ENCODE measurements at regions not wholly inside any gene's neighbourhood (a gene's known extent, or its start where the extent isn't known, plus 50 kb on each side); places are given as distances from the start of the nearest gene placed in this dataset.

DNA sequence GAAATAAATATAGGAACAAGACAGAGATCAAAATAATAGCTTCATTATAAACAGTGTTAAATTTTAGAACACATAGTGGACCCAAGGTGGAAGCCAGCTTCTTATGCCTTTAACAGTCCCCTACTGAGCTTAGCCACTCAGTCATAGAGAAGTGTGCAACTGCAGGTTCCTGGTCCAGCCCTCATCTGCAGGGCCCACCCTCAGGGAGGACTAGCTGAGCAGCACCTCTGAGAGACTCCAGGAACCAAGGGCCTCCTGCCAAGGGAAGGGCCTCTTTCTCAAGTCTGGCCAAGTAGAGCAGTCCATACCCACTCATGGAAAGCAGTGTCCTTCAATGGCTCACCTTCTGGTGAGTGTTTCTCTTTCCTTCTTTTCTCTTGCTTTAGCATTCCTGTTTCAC, 173.7 kb upstream of the PRPS1L1 start:
- no peak for DNase-seq (ENCODE audit: low spot score)

DNA sequence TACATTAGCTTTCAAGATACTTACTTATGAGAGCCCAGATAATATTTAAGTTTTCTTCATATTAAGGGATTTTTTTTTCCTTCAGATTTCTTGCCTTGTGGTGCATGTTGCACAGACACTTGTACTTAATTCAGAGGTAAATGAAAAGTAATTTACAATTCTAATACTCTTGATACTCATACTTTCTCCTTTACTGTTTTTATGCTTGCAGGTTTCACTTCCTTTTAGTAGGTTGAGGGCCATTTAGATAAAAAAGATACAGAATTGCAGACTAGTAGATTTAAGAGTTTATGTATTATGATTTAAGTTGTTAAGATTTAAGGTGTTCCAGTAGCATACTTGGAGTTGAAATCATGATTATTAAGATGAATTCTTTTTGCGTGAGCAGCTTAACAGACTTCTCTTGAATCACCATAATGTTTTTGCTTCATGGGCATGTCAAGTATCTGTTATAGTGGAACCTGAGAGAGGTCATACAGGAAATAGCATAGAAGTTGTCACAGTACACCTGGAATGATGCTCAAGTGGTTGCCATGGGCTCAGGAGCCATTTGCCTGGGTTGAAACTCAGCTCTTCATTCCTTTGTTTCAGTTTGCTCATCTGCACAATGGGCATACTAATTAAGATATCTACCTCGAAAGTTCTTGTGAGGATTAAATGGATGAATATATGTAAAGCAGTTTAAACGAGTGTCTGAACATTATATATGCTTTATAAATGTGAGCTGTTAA, 174.8 kb upstream of the PRPS1L1 start:
- DNase-seq (ENCODE audit: low spot score) = no peak

DNA sequence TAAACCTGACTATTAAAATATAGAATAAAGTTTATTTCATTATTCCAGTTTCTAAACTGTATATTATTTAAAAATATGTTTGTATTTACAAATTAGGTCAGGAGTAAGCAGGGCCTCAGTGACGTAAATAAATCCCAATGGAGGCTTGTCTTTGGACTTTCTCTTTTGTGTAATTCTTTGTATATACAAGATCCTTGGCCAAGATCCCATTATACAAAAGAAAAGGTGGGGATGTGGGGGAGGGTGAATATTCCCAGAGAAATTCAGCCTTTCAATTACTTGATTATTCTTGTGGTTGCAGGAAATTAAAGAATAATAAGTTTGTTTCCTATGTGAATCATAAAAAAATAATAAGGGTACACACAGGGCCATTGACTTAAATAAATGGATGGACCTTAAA, 178.7 kb upstream of the PRPS1L1 start:
- no peak for DNase-seq (ENCODE audit: low spot score)

- DNase-seq (ENCODE audit: low spot score) = no peak
Measured at GRCh38 chr7:18208921-18209320, 181.3 kb upstream of the PRPS1L1 start.

- no peak for DNase-seq (ENCODE audit: low spot score)
Measured at GRCh38 chr7:18210377-18210776, 182.7 kb upstream of the PRPS1L1 start.

GRCh38 chr7:18210788-18211187, 183.1 kb upstream of the PRPS1L1 start:
- DNase-seq (ENCODE audit: low spot score) = no peak

GRCh38 chr7:18212308-18212707, 184.7 kb upstream of the PRPS1L1 start:
- no peak for DNase-seq (ENCODE audit: low spot score)

GRCh38 chr7:18212758-18213157, 185.1 kb upstream of the PRPS1L1 start:
- DNase-seq (ENCODE audit: low spot score) = no peak

- no peak for DNase-seq (ENCODE audit: low spot score)
Measured at GRCh38 chr7:18213652-18214051, 186.0 kb upstream of the PRPS1L1 start.

DNA sequence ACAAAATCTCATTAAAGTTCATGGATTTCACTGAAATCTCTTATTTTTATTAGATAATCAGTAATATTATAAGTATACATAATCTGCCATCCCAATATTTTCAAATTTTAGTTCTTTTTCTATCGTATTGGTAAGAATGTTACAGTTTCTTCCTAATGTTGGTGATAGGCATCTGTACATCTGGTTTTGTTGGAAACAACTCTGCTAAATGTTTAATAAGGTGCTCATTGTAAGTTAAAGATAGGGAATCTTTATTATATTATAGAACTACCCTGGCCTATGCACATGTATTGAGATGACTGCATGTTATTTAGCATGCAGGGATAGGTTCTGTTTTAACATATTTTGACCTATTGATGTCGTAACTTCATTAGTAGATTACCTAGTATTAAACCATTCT, 188.6 kb upstream of the PRPS1L1 start:
- DNase-seq (ENCODE audit: low spot score) = no peak

DNA sequence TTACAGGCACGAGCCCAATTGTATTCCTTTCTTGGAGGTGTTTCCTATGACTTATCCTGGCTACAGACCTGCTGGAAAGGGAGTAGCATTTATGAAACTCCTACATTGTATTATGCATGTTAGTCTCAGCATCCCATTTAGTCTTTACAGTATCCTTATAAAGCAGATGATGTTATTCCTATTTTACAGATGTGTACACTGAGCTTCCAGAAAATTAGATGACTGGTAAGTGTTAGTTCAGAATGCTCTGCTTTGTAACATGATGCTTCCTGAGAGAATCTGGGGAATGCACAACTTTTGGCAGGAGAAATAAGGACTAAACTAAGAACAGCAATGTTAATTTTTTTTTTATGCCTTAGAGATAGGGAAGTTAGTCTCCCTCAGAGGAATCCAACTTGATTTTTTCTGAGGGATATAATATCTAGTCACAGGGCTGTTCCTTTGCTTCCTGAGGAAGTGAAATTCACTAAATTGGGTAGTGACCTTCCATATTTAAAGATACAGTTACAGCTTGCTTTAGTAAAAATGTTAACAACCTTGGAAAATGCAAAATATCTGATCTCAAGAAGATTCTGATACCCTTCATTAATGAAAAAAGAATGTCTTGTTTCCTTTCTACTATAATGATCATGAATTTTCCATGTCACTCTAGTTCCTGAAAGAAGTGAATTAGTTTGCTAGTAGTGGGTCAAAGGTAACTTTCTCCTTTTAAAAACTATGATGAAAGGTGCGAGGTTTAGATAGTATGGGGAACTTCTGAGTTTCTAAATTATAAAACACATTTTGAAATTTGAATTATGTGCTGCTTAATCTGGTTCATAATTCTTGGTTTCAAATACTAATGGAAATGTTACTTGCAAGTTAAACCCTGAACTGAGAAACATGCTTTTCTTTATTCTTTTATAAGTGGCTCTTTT, 194.0 kb upstream of the PRPS1L1 start:
- no peak for DNase-seq (ENCODE audit: low spot score)

DNA sequence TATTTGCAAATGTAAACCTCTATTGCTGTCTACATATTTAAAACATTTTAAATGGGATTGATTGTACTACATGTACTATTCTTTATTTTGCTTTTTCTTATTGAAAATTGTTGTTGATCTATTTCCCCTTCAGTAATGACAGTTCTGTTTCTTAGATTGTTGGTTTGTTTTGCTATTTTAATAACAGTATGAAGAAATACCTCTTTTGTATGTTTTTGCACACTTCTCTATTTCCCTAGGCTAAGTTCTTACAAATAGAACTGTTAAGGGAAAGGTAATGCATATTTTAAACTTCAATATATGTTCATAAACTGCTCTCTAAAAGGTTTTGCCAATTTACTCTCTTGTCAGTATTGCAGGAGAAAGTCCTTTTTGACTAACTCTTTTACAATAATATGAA, 195.0 kb upstream of the PRPS1L1 start:
- DNase-seq (ENCODE audit: low spot score) = no peak

DNA sequence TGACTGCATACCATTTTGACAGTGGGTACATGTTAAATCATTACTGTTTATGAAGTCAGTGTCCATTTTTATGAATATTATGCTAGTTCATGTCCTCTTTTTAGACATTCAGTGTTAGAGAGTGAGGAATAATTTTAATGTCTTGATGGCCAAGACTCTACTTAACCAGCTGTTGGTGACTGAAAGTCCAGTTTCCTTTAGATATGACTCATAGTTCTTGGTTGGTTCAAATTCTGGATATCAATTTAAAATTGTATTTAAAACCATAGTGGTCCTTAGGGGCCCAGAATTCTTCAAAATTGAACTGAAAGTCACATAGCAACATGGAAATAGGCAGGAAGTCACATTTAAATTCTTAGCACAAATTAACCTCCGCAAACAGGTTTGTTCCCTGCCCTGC, 196.5 kb upstream of the PRPS1L1 start:
- no peak for DNase-seq (ENCODE audit: low spot score)

GRCh38 chr7:18225067-18225466, 197.4 kb upstream of the PRPS1L1 start:
- DNase-seq (ENCODE audit: low spot score) = no peak

- DNase-seq (ENCODE audit: low spot score) = no peak
Measured at GRCh38 chr7:18226598-18226997, 199.0 kb upstream of the PRPS1L1 start.

DNA sequence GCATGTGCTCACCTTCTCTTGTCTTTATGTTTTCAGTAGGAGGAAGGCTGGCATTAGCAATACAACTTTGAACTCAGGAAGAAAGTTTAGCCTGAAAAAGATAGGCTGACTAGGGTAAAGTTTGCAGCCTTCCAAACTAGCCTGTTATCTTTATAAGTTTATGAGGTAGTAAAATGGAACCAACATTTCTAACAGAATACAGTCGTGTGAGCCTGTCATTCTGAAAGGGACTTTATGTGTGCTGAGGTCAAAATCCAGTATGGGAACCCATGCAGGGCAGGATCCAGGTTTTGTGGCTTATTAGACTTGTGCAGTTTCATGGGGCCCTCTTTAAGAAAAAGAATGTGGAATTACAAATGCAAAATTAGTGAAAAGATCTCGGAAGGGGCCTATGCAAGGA, 201.0 kb upstream of the PRPS1L1 start:
- no peak for DNase-seq (ENCODE audit: low spot score)

DNA sequence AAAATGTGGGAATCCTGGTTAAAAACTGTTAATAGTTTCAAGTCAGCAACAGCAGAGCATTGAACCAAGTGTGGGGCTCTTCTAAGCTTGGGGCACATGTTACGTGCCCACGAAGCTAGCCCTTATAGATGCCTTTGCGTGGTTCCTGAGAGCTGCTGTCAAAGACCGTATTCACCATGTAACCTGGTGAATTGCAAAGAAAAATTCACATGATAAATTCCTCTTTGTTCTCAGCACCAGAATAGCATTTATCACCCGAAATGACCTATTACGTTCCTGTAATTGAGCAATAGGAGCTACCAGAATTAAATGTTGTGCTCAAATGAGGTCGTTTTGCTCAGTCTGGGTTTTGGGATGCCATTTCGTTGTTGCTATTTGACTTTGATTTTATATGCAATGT, 202.6 kb upstream of the PRPS1L1 start:
- DNase-seq (ENCODE audit: low spot score) = no peak

- DNase-seq (ENCODE audit: low spot score) = no peak
Measured at GRCh38 chr7:18231854-18232253, 204.2 kb upstream of the PRPS1L1 start.

DNA sequence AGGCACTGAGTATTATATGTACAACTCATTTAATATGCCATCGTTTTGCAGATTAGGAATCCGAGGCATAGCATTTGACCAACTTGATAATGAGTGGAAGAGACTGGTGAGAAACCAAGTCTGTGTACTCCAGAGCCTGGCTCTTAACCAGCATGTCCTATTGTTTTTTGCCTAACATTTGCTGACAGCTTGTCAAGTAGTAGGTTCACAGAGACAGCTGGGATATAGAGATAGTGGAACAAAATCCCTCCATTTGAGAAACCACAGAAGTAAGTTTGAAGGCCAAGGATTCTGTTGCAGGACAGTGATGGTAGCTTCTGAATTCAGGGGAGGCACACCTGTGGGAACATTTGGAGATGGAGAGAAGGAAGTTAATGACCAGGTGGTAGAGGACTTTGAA, 206.9 kb upstream of the PRPS1L1 start:
- DNase-seq (ENCODE audit: low spot score) = no peak

DNA sequence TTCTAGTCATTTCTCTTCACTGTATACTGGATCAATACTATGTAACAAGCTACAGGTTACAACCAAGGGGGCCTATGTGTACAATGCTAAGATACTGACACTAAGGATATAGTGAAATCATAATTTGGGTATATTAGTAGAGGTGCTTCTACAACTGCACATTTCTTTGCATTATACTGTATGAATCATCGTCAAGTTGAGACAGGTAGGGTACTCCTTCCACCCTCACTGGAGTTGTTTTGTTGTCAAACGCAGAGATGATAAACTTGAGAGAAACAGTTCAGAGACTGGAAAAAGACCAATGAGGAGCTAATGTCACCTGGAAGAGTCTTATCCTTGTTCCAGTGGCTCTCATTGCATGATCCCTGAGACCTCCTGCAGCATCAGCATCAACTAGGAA, 208.2 kb upstream of the PRPS1L1 start:
- no peak for DNase-seq (ENCODE audit: low spot score)

DNA sequence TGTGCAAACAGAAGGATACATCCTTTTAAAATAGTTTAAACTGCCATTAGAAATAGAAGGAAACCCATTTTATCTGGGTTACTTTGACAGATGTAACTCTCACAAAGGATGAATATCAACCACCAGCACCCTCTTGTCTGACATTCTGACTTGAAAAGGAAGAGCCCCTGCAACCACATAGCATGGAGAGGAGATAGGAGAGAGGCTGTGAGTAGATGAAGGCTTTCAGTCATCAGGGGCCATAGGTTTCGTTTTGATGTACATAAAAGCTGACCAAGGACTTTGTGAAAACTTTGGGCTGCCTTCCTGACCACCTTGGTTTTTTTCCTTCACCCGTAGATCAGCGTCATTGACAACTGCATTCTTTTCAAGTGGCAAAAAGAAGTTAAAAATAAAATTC, 211.6 kb upstream of the PRPS1L1 start:
- no peak for DNase-seq (ENCODE audit: low spot score)

DNA sequence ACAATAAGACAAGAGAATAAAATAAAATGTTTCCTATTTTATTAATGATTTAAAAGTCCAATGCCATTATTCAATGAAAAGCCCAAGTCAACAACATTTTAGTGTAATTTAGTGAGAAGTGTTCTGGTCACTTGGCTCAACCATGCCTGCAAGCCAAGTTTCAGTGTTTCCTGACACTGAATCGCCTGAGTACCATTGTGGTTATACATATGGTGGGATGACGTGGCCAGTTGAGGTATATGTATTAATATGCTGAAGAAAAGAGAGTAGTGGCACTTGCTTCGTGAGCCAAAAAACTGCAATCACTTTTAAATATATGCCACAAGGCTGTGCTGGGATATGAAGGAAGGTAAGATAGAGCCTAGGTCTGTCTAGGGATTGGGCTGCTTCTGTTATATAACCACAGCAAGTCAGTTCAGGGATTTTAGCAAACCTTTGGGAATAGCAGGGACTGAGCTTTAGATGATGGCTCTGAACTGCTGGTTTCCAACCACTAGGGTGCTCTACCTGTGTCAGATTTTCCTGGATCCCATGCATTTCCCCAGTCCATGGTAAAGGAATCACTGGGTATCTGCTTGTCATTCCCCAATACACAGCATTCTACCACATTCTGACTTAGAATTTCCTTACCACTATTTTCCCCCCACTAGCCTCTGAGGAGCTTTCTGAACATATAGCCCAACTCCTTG, 214.0 kb upstream of the PRPS1L1 start:
- DNase-seq (ENCODE audit: low spot score) = no peak

- no peak for DNase-seq (ENCODE audit: low spot score)
Measured at GRCh38 chr7:18243731-18244130, 216.1 kb upstream of the PRPS1L1 start.
